Kidney (tissue), 13 donors: ENCODE measurements at regions not wholly inside any gene's neighbourhood (a gene's known extent, or its start where the extent isn't known, plus 50 kb on each side); places are given as distances from the start of the nearest gene placed in this dataset.
A peak's percentile ranks its signal among the peaks of the same experiment; 100 is the strongest.

Source experiments
- DNase-seq, 5 donors: peaks; one replicate each; pipeline ENCODE4 v3.0.0-alpha.2; 2013 to 2020
- FAIRE-seq: peaks from 2 replicates; lab custom pipeline; 2012; peaks lifted over from hg19 to GRCh38; lab: Jason Lieb, UNC
- H3K27ac ChIP-seq, 2 donors: one replicate each; pipeline ENCODE4 v1.7.0; 2013; ENCODE audit warnings: low read depth in 2 of 2, low read length in 2 of 2, inconsistent platforms in 1 of 2
- H3K27me3 ChIP-seq: one replicate; pipeline ENCODE4 v1.7.1; 2013; ENCODE audit warnings: low read length, inconsistent platforms; ENCODE audit not compliant: control insufficient read depth, insufficient read depth
- H3K36me3 ChIP-seq, 3 donors: one replicate each; pipeline versions ENCODE4 v1.7.0 to v1.7.1; 2013; ENCODE audit warnings: low read length in 3 of 3, control low read depth in 1 of 3, inconsistent platforms in 1 of 3; ENCODE audit not compliant: insufficient read depth in 3 of 3, control insufficient read depth in 2 of 3
- H3K4me1 ChIP-seq, 3 donors: one replicate each; pipeline versions ENCODE4 v1.7.0 to v1.7.1; 2013; ENCODE audit warnings: low read length in 3 of 3, inconsistent platforms in 1 of 3, low read depth in 1 of 3; ENCODE audit not compliant: control insufficient read depth in 2 of 3, insufficient read depth in 2 of 3
- H3K4me3 ChIP-seq, 3 donors: one replicate each; pipeline versions ENCODE4 v1.7.0 to v1.8.1; 2013; ENCODE audit warnings: low read length in 3 of 3, control low read depth in 1 of 3, inconsistent platforms in 1 of 3
- H3K9ac ChIP-seq, 3 donors: one replicate each; pipeline versions ENCODE4 v1.7.0 to v1.7.1; 2013; ENCODE audit warnings: low read length in 3 of 3, control low read depth in 1 of 3, inconsistent platforms in 1 of 3
- H3K9me3 ChIP-seq, 3 donors: one replicate each; pipeline versions ENCODE4 v1.7.0 to v1.7.1; 2013; ENCODE audit warnings: low read length in 3 of 3, control low read depth in 1 of 3, inconsistent platforms in 1 of 3; ENCODE audit not compliant: control insufficient read depth in 2 of 3, insufficient read depth in 1 of 3
- intact Hi-C: fragments of 100-400 bp; cut with DNase I; formaldehyde crosslinking; loops from one replicate; pipeline ENCODE4 v1.11.1; 2022
- TF ChIP-seq, protein P1 (sequence below): IDR thresholded peaks from 3 replicates; pipeline ENCODE4 v1.5.1; 2012; ENCODE audit warnings: mild to moderate bottlenecking, moderate library complexity, borderline replicate concordance; ENCODE audit not compliant: insufficient read depth; ENCODE audit errors: extremely low read depth
- donor health status: control.
- donor health status: control.
- donor health status: control.
- donor health status: control.
- donor health status: control.
- donor health status: DM: yes; HTN: yes; CAD: no.
- donor health status: Normal renal cell carcinoma (clear cell type).

- Histone ChIP-seq H3K36me3 (no peaks in the 10 kb centered on the region), H3K27me3 (no peaks in the 10 kb centered on the region), H3K9me3 (no peaks in the 10 kb centered on the region), H3K4me3 (no peak overlapping the region), H3K9ac (no peak overlapping the region), H3K4me1 (no peaks in the 10 kb centered on the region), H3K27ac (no peak overlapping the region)
- DNase-seq (peak in 2 of 5 donors; percentile 4 to 48), FAIRE-seq (no peak)
- TF ChIP-seq, protein P1, sequence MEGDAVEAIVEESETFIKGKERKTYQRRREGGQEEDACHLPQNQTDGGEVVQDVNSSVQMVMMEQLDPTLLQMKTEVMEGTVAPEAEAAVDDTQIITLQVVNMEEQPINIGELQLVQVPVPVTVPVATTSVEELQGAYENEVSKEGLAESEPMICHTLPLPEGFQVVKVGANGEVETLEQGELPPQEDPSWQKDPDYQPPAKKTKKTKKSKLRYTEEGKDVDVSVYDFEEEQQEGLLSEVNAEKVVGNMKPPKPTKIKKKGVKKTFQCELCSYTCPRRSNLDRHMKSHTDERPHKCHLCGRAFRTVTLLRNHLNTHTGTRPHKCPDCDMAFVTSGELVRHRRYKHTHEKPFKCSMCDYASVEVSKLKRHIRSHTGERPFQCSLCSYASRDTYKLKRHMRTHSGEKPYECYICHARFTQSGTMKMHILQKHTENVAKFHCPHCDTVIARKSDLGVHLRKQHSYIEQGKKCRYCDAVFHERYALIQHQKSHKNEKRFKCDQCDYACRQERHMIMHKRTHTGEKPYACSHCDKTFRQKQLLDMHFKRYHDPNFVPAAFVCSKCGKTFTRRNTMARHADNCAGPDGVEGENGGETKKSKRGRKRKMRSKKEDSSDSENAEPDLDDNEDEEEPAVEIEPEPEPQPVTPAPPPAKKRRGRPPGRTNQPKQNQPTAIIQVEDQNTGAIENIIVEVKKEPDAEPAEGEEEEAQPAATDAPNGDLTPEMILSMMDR = no peak
- intact Hi-C loops = no loop called here
Measured at GRCh38 chr2:139526781-139527180, 746.6 kb upstream of the NXPH2 start.

- Histone ChIP-seq H3K27me3 (no peaks in the 10 kb centered on the region), H3K4me3 (no peak overlapping the region), H3K9me3 (no peaks in the 10 kb centered on the region), H3K27ac (no peak overlapping the region), H3K36me3 (no peaks in the 10 kb centered on the region), H3K4me1 (no peaks in the 10 kb centered on the region), H3K9ac (no peak overlapping the region)
- TF ChIP-seq, protein P1 = no peak
- no peak for FAIRE-seq
- DNase-seq = no peak
- intact Hi-C loops = no loop called here
Measured at GRCh38 chr2:139518321-139518720, 738.1 kb upstream of the NXPH2 start.

DNA sequence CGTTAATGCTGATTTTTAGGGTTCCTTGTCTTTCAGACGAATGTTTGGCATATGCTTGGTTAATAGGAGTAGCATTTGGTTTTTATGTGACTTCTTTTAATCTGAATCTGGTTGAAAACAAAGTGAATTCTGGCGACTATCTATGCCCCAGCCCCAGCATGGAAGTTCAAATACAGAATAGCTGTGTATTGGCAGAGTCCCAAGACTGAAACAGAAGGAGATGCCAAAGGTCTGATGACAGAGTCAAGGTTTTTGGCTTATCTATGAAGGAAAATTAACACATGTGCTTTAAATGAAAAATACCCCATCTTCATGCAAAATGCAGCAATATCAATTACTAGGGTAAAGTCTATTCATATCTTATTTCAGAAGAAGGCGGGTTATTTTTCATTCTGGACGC, 734.8 kb upstream of the NXPH2 start:
- no peak for DNase-seq
- no peak overlapping the region for H3K4me3 ChIP-seq
- H3K36me3 ChIP-seq = no peaks in the 10 kb centered on the region
- TF ChIP-seq, protein P1 = no peak
- no peak overlapping the region for H3K9ac ChIP-seq
- H3K27ac ChIP-seq = no peak overlapping the region
- no peaks in the 10 kb centered on the region for H3K4me1 ChIP-seq
- FAIRE-seq = no peak
- H3K27me3 ChIP-seq = no peaks in the 10 kb centered on the region
- intact Hi-C loops = no loop called here
- no peaks in the 10 kb centered on the region for H3K9me3 ChIP-seq

GRCh38 chr2:139495851-139496250, 715.7 kb upstream of the NXPH2 start:
- intact Hi-C loops = no loop called here
- FAIRE-seq (no peak), DNase-seq (no peak)
- no peak overlapping the region for H3K27ac ChIP-seq
- TF ChIP-seq, protein P1 = no peak
- no peaks in the 10 kb centered on the region for H3K9me3 ChIP-seq
- no peaks in the 10 kb centered on the region for H3K27me3 ChIP-seq
- H3K9ac ChIP-seq = no peak overlapping the region
- H3K4me1 ChIP-seq = no peaks in the 10 kb centered on the region
- no peaks in the 10 kb centered on the region for H3K36me3 ChIP-seq
- no peak overlapping the region for H3K4me3 ChIP-seq
